Ishikawa (cell line): ENCODE measurements at regions not wholly inside any gene's neighbourhood (a gene's known extent, or its start where the extent isn't known, plus 50 kb on each side); places are given as distances from the start of the nearest gene placed in this dataset.

ENCODE experiments used
- EP300 ChIP-seq: IDR thresholded peaks from 2 replicates; pipeline ENCODE4 v1.6.1; 2012; ENCODE audit warnings: borderline replicate concordance
- TEAD4 ChIP-seq: IDR thresholded peaks from 2 replicates; pipeline ENCODE4 v1.6.1; 2012

DNA sequence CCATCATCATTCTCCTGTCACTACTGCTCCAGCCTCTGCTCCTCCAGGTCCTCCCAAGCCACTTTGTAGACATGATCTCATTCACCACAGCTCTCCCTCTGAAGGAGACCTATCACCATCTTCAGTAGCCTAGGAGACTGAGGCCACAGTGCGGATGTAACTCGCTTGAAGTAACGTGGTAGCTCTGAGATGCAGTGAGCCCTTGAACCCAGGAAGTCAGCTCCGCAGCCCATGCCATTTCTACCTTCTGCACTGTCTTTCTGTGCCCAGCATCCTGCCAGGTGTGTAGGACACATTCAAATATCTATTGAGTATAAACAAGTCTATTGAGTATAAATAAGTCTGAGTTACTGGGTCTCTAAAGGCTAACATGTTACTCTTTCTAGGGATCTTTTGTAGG lies 164.4 kb downstream of the CDH26 start:
- no peak for TF ChIP-seq EP300
- no peak for TF ChIP-seq TEAD4
